Bronchial epithelial cell (primary cell): ENCODE measurements at regions not wholly inside any gene's neighbourhood (a gene's known extent, or its start where the extent isn't known, plus 50 kb on each side); places are given as distances from the start of the nearest gene placed in this dataset.

Experiments used
- DNase-seq: peaks from one replicate; pipeline ENCODE4 v3.0.0-alpha.2; 2010; ENCODE audit warnings: low read depth
- FAIRE-seq: peaks from 2 replicates; lab custom pipeline; 2011; peaks lifted over from hg19 to GRCh38; lab: Jason Lieb, UNC
- H3K27me3 ChIP-seq: 2 replicates; pipeline ENCODE4 v1.5.1; 2011; ENCODE audit warnings: low read length; ENCODE audit not compliant: control insufficient read depth, insufficient read depth
- H3K36me3 ChIP-seq: 2 replicates; pipeline ENCODE4 v1.5.1; 2011; ENCODE audit warnings: low read length; ENCODE audit not compliant: control insufficient read depth, insufficient read depth
- H3K4me3 ChIP-seq: 2 replicates; pipeline ENCODE4 v1.5.1; 2011; ENCODE audit warnings: mild to moderate bottlenecking, low read depth, low read length, control low read depth
- CTCF ChIP-seq: IDR thresholded peaks from 2 replicates; pipeline ENCODE4 v1.5.1; 2011; ENCODE audit warnings: mild to moderate bottlenecking, moderate library complexity, low read length, control low read depth, inconsistent platforms; ENCODE audit not compliant: insufficient read depth, severe bottlenecking

DNA sequence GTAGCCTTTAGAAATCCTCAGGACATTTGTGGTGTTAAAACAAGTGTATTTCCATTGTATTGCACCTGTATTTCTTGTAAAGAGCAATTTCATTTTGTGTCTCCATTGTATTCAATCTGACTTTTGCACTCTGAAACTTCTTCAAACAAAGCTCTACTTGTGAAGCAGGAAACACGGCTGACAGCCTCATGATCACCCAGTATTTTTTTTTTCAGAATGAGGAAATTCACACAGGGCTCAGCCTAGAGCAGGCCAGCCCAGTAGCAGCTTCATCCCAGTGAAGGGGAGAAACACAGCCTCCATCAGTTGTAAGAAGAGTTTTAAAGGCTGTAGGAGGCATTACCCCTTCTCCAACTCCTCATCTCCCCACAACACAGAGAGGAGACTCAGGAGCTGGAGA, 175.9 kb upstream of the KLHL29 start:
- TF ChIP-seq CTCF, result no peak
- DNase-seq (no peak), FAIRE-seq (no peak)
- no peak overlapping the region for H3K4me3 ChIP-seq
- H3K36me3 ChIP-seq, result no peaks in the 10 kb centered on the region
- no peaks in the 10 kb centered on the region for H3K27me3 ChIP-seq

GRCh38 chr2:23211987-23212583, 172.9 kb upstream of the KLHL29 start:
- Histone ChIP-seq H3K36me3 (no peaks in the 10 kb centered on the region), H3K27me3 (no peaks in the 10 kb centered on the region), H3K4me3 (no peak overlapping the region)
- DNase-seq (no peak), FAIRE-seq (peak; percentile 72)
- TF ChIP-seq CTCF, result no peak

DNA sequence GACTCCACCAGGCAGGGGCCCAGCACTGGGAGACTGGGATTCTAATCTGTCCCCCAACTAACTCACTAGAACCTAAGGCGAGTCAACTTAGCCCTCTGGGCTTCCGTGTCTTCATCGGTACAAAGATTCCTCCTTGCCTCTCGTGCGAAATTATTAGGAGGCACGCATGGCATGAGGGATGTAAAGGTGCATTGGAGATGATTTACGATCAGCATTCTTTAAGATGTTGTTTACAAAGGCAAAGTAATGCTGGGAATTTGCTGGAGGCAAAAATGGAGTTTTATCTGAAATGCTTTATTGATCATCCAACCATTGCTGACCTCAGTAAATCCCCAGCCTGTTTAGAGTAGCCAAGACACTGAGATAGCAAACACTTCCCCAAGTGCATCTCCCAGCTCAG, 171.8 kb upstream of the KLHL29 start:
- DNase-seq (no peak), FAIRE-seq (no peak)
- Histone ChIP-seq H3K36me3 (no peaks in the 10 kb centered on the region), H3K4me3 (no peak overlapping the region), H3K27me3 (no peaks in the 10 kb centered on the region)
- TF ChIP-seq CTCF, result no peak

DNA sequence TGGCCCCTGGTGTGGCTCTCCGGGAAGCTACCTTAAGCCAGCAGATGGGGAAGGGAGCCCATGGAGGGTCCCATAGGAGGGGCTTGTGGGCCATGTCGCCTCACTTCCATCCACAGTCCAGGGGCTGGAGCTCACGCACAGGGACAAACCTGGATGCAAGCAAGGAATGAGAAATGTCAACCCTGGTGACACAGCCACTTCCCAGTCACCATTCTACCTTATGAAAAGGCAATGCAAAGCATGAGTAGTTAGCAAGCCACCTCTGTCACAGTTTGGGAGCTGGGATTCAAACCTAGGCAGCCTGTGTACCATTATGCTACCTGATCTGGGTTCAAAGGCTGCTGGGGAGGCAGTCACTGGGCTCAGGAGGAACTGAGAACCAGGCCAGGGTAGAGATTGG, 170.0 kb upstream of the KLHL29 start:
- Histone ChIP-seq H3K4me3 (no peak overlapping the region), H3K27me3 (no peaks in the 10 kb centered on the region), H3K36me3 (no peaks in the 10 kb centered on the region)
- TF ChIP-seq CTCF, result no peak
- FAIRE-seq (no peak), DNase-seq (no peak)

- no peak overlapping the region for H3K4me3 ChIP-seq
- H3K27me3 ChIP-seq, result no peaks in the 10 kb centered on the region
- FAIRE-seq (no peak), DNase-seq (no peak)
- TF ChIP-seq CTCF, result no peak
- no peaks in the 10 kb centered on the region for H3K36me3 ChIP-seq
Observed at GRCh38 chr2:23219666-23220065, 165.3 kb upstream of the KLHL29 start.

- no peak for TF ChIP-seq CTCF
- FAIRE-seq (no peak), DNase-seq (peak; percentile 17)
- Histone ChIP-seq H3K4me3 (no peak overlapping the region), H3K27me3 (no peaks in the 10 kb centered on the region), H3K36me3 (no peaks in the 10 kb centered on the region)
Observed at GRCh38 chr2:23220513-23221094, 164.4 kb upstream of the KLHL29 start.
